ENCODE measurements at regions not wholly inside any gene's neighbourhood (a gene's known extent, or its start where the extent isn't known, plus 50 kb on each side); places are given as distances from the start of the nearest gene placed in this dataset.

DNA sequence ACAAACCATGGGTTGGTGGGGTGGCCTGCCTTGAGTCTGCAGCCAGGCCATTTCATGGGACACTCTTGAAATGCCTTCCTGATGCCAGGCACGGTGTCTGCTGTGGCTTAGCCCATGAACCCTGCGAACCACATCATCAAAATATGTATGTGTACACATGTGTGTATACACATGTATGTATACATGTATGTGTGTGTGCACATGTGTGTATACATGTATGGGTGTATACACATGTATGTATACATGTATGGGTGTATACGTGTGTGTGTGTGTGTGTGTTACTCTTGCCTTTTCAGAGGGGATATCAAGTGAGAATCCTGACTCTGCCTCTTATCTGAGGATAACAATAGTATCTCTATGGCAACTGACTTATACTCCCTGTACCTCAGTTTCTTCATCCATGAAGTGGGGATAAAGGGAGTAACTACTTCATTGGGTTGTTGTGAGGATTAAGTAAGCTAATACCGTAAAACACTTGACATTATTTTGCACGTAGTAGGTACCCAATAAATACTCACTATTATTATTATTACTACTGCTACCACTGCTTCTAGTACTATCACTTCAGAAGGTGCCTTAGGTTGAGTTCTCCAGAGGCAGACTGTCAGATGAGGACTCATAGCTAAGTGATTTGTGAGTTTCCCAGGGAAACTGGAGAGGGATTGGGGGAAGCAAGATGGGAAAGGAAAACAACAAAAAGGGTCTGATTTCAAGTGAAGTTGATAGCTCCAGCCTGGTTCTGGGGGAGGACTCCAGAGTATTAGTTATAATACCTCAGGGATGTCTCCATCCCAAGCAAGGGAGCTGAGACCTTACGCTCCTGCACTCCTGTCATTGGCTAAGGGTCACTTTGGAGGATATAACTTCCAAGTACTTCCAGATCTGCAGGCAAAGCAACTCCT, 110.5 kb downstream of the VEGFA start:
- DNase-seq: no peak
- H4K8ac ChIP-seq (ENCODE audit: low read depth, low read length): no peak overlapping the region
- H3K4me1 ChIP-seq (ENCODE audit: control insufficient read depth in 1 of 2, insufficient read depth in 2 of 2, low read length in 2 of 2): no peaks in the 10 kb centered on the region
- no peak overlapping the region for H4K12ac ChIP-seq (ENCODE audit: low read depth, low read length)
- no peak overlapping the region for H3K4me2 ChIP-seq (ENCODE audit: low read length)
- no peak overlapping the region for H2AFZ ChIP-seq (ENCODE audit: insufficient read depth, low read length, poor library complexity)
- H3K79me1 ChIP-seq (ENCODE audit: low read length): no peaks in the 10 kb centered on the region
- no peak overlapping the region for H2BK120ac ChIP-seq (ENCODE audit: insufficient read depth, low read length, poor library complexity)
- no CpG with 5 or more reads among the region's 6 CpGs for WGBS (ENCODE audit: extremely low coverage, insufficient coverage, insufficient read length)
- no peak overlapping the region for H3K14ac ChIP-seq (ENCODE audit: low read length)
- no peak overlapping the region for H2AK5ac ChIP-seq (ENCODE audit: low read length)
- H3K27ac ChIP-seq (ENCODE audit: low read depth, low read length): no peak overlapping the region
- H3K27me3 ChIP-seq (ENCODE audit: insufficient read depth, low read length): no peaks in the 10 kb centered on the region
- no peak overlapping the region for H3K4ac ChIP-seq (ENCODE audit: low read depth, low read length)
- H3K23ac ChIP-seq (ENCODE audit: low read length): no peak overlapping the region
- H3K4me3 ChIP-seq (ENCODE audit: low read depth, low read length): no peak overlapping the region
- H3K9ac ChIP-seq (ENCODE audit: low read length): no peak overlapping the region
- no peak overlapping the region for H3K18ac ChIP-seq (ENCODE audit: low read length)
- no peaks in the 10 kb centered on the region for H3K9me3 ChIP-seq (ENCODE audit: insufficient read depth, low read depth, low read length)
- H2BK5ac ChIP-seq (ENCODE audit: low read depth, low read length, poor library complexity): no peak overlapping the region
- H4K91ac ChIP-seq (ENCODE audit: low read depth, low read length): no peak overlapping the region
- H3K36me3 ChIP-seq (ENCODE audit: control insufficient read depth in 1 of 2, insufficient read depth in 2 of 2, low read length in 2 of 2): no peaks in the 10 kb centered on the region
- H3K79me2 ChIP-seq (ENCODE audit: control insufficient read depth, insufficient read depth, low read length, poor library complexity): no peaks in the 10 kb centered on the region
- no peak overlapping the region for H2BK12ac ChIP-seq (ENCODE audit: low read length)

- H2AFZ ChIP-seq (ENCODE audit: insufficient read depth, low read length, poor library complexity): no peak overlapping the region
Observed at GRCh38 chr6:43879722-43880121, 109.7 kb downstream of the VEGFA start.

GRCh38 chr6:43878823-43879495, 108.9 kb downstream of the VEGFA start:
- Histone ChIP-seq H3K27me3 (ENCODE audit: insufficient read depth, low read length) (no peaks in the 10 kb centered on the region), H3K4ac (ENCODE audit: low read depth, low read length) (no peak overlapping the region), H3K79me2 (ENCODE audit: control insufficient read depth, insufficient read depth, low read length, poor library complexity) (no peaks in the 10 kb centered on the region), H3K27ac (ENCODE audit: low read depth, low read length) (no peak overlapping the region), H3K4me1 (ENCODE audit: control insufficient read depth in 1 of 2, insufficient read depth in 2 of 2, low read length in 2 of 2) (peaks cover 3 to 4% of the 10 kb centered on the region in 2 experiments), H3K9ac (ENCODE audit: low read length) (no peak overlapping the region), H2BK12ac (ENCODE audit: low read length) (no peak overlapping the region), H2AK5ac (ENCODE audit: low read length) (no peak overlapping the region), H3K36me3 (ENCODE audit: control insufficient read depth in 1 of 2, insufficient read depth in 2 of 2, low read length in 2 of 2) (no peaks in the 10 kb centered on the region), H4K12ac (ENCODE audit: low read depth, low read length) (no peak overlapping the region), H3K4me2 (ENCODE audit: low read length) (no peak overlapping the region), H2BK120ac (ENCODE audit: insufficient read depth, low read length, poor library complexity) (no peak overlapping the region), H2AFZ (ENCODE audit: insufficient read depth, low read length, poor library complexity) (no peak overlapping the region), H3K4me3 (ENCODE audit: low read depth, low read length) (no peak overlapping the region), H3K18ac (ENCODE audit: low read length) (no peak overlapping the region), H3K14ac (ENCODE audit: low read length) (no peak overlapping the region), H3K79me1 (ENCODE audit: low read length) (no peaks in the 10 kb centered on the region), H2BK5ac (ENCODE audit: low read depth, low read length, poor library complexity) (no peak overlapping the region), H4K8ac (ENCODE audit: low read depth, low read length) (no peak overlapping the region), H4K91ac (ENCODE audit: low read depth, low read length) (no peak overlapping the region), H3K9me3 (ENCODE audit: insufficient read depth, low read depth, low read length) (no peaks in the 10 kb centered on the region), H3K23ac (ENCODE audit: low read length) (no peak overlapping the region)
- no peak for DNase-seq
- no CpG with 5 or more reads among the region's 11 CpGs for WGBS (ENCODE audit: extremely low coverage, insufficient coverage, insufficient read length)

More at GRCh38 chr6:43879722-43880121, 109.7 kb downstream of the VEGFA start:
- Histone ChIP-seq H2BK5ac (ENCODE audit: low read depth, low read length, poor library complexity) (no peak overlapping the region), H2AK5ac (ENCODE audit: low read length) (no peak overlapping the region), H3K27me3 (ENCODE audit: insufficient read depth, low read length) (no peaks in the 10 kb centered on the region), H3K27ac (ENCODE audit: low read depth, low read length) (no peak overlapping the region), H4K8ac (ENCODE audit: low read depth, low read length) (no peak overlapping the region), H4K12ac (ENCODE audit: low read depth, low read length) (no peak overlapping the region), H3K79me1 (ENCODE audit: low read length) (no peaks in the 10 kb centered on the region), H3K23ac (ENCODE audit: low read length) (no peak overlapping the region), H3K4me1 (ENCODE audit: control insufficient read depth in 1 of 2, insufficient read depth in 2 of 2, low read length in 2 of 2) (peaks cover 0 to 3% of the 10 kb centered on the region in 2 experiments), H3K4me3 (ENCODE audit: low read depth, low read length) (no peak overlapping the region), H3K4me2 (ENCODE audit: low read length) (no peak overlapping the region), H3K9me3 (ENCODE audit: insufficient read depth, low read depth, low read length) (no peaks in the 10 kb centered on the region), H2BK12ac (ENCODE audit: low read length) (no peak overlapping the region), H4K91ac (ENCODE audit: low read depth, low read length) (no peak overlapping the region), H3K79me2 (ENCODE audit: control insufficient read depth, insufficient read depth, low read length, poor library complexity) (no peaks in the 10 kb centered on the region), H3K4ac (ENCODE audit: low read depth, low read length) (no peak overlapping the region), H3K9ac (ENCODE audit: low read length) (no peak overlapping the region), H3K14ac (ENCODE audit: low read length) (no peak overlapping the region), H3K36me3 (ENCODE audit: control insufficient read depth in 1 of 2, insufficient read depth in 2 of 2, low read length in 2 of 2) (no peaks in the 10 kb centered on the region), H2BK120ac (ENCODE audit: insufficient read depth, low read length, poor library complexity) (no peak overlapping the region), H3K18ac (ENCODE audit: low read length) (no peak overlapping the region)
- no CpG with 5 or more reads among the region's 4 CpGs for WGBS (ENCODE audit: extremely low coverage, insufficient coverage, insufficient read length)
- no peak for DNase-seq

DNA sequence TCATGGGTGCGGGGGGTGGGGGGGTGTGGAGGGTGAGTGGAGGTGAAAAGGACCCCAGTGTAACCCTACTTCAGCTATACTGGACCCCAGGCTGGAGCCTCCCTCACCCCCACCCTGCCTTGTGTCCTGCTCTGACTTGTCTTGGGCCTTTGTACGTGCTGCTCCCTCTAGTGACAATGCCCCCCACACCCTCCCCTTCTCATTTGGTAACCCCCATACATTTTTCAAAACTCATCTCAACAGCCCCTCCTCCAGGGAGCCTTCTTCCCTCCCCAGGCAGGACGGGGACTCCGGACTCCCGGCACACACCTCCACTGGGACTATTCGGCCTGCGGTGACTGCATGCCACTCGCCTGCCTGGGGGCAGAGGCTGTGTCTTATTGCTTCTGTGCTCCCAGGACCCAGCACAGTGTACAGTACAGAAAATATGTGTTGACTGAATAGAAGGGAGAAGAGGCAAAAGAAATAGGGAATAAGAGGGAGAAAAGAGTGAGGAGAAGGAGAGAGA, 108.2 kb downstream of the VEGFA start:
- no peak overlapping the region for H3K18ac ChIP-seq (ENCODE audit: low read length)
- no peaks in the 10 kb centered on the region for H3K9me3 ChIP-seq (ENCODE audit: insufficient read depth, low read depth, low read length)
- no CpG with 5 or more reads among the region's 8 CpGs for WGBS (ENCODE audit: extremely low coverage, insufficient coverage, insufficient read length)
- H4K8ac ChIP-seq (ENCODE audit: low read depth, low read length): no peak overlapping the region
- no peak overlapping the region for H4K91ac ChIP-seq (ENCODE audit: low read depth, low read length)
- H3K36me3 ChIP-seq (ENCODE audit: control insufficient read depth in 1 of 2, insufficient read depth in 2 of 2, low read length in 2 of 2): no peaks in the 10 kb centered on the region
- H3K4me3 ChIP-seq (ENCODE audit: low read depth, low read length): no peak overlapping the region
- H3K79me1 ChIP-seq (ENCODE audit: low read length): no peaks in the 10 kb centered on the region
- H3K79me2 ChIP-seq (ENCODE audit: control insufficient read depth, insufficient read depth, low read length, poor library complexity): no peaks in the 10 kb centered on the region
- H3K27me3 ChIP-seq (ENCODE audit: insufficient read depth, low read length): no peaks in the 10 kb centered on the region
- no peak overlapping the region for H2BK120ac ChIP-seq (ENCODE audit: insufficient read depth, low read length, poor library complexity)
- H4K12ac ChIP-seq (ENCODE audit: low read depth, low read length): no peak overlapping the region
- no peak overlapping the region for H3K9ac ChIP-seq (ENCODE audit: low read length)
- no peak overlapping the region for H2AFZ ChIP-seq (ENCODE audit: insufficient read depth, low read length, poor library complexity)
- H3K4me1 ChIP-seq (ENCODE audit: control insufficient read depth in 1 of 2, insufficient read depth in 2 of 2, low read length in 2 of 2): peaks cover 3 to 4% of the 10 kb centered on the region in 2 experiments
- no peak overlapping the region for H3K4ac ChIP-seq (ENCODE audit: low read depth, low read length)
- no peak overlapping the region for H3K23ac ChIP-seq (ENCODE audit: low read length)
- DNase-seq: peak in 1 of 2 donors; percentile 45
- no peak overlapping the region for H3K4me2 ChIP-seq (ENCODE audit: low read length)
- no peak overlapping the region for H2AK5ac ChIP-seq (ENCODE audit: low read length)
- no peak overlapping the region for H2BK12ac ChIP-seq (ENCODE audit: low read length)
- no peak overlapping the region for H3K14ac ChIP-seq (ENCODE audit: low read length)
- no peak overlapping the region for H2BK5ac ChIP-seq (ENCODE audit: low read depth, low read length, poor library complexity)
- no peak overlapping the region for H3K27ac ChIP-seq (ENCODE audit: low read depth, low read length)

Data from trophoblast cell (in vitro differentiated cells and primary cell).